Caco-2 (cell line): ENCODE measurements at regions not wholly inside any gene's neighbourhood (a gene's known extent, or its start where the extent isn't known, plus 50 kb on each side); places are given as distances from the start of the nearest gene placed in this dataset.

ENCODE experiments used
- BruUV-seq: library from RNA; stranded (reverse); fragments of 400-500 nt; replicated peaks from 2 replicates; lab custom pipeline; 2021; lab: Mats Ljungman, UMichigan
- CTCF ChIA-PET: fragments of 300-600 bp; sonication (Branson Sonifier 250); formaldehyde crosslinking; loops from one replicate; lab custom pipeline; 2022; ENCODE audit warnings: antibody characterized with exemption; lab: Charles Lee
- POLR2A ChIA-PET: fragments of 300-600 bp; sonication (Branson Sonifier 250); formaldehyde crosslinking; loops from one replicate; lab custom pipeline; 2022; ENCODE audit warnings: antibody characterized with exemption; lab: Charles Lee
- DNase-seq, 2 experiments: peaks; one replicate each; pipeline versions ENCODE4 v3.0.0 to v3.0.0-alpha.2; 2020 to 2022
- H3K27me3 ChIP-seq: replicated peaks from 2 replicates; pipeline ENCODE4 v1.6.0; 2011; ENCODE audit warnings: low read length; ENCODE audit not compliant: control insufficient read depth, insufficient read depth
- H3K36me3 ChIP-seq: 2 replicates; pipeline ENCODE4 v1.5.1; 2011; ENCODE audit warnings: low read length; ENCODE audit not compliant: control insufficient read depth, insufficient read depth
- H3K4me1 ChIP-seq: fragments of 250-450 bp; sonication (Bioruptor Pico); 2 replicates; pipeline ENCODE4 v1.5.1; 2020; ENCODE audit warnings: mild to moderate bottlenecking
- H3K4me3 ChIP-seq: 2 replicates; pipeline ENCODE4 v1.5.1; 2011; ENCODE audit warnings: low read depth, mild to moderate bottlenecking, control low read depth, low read length
- H3K9me3 ChIP-seq: fragments of 250-450 bp; sonication (Bioruptor Pico); 2 replicates; pipeline ENCODE4 v1.5.1; 2020; ENCODE audit warnings: mild to moderate bottlenecking, moderate library complexity
- H3K27ac Mint-ChIP-seq: one replicate; pipeline ENCODE4 v1.8.0; 2022; ENCODE audit warnings: mixed read lengths; ENCODE audit not compliant: unreplicated experiment
- H3K27me3 Mint-ChIP-seq: one replicate; pipeline ENCODE4 v1.8.0; 2022; ENCODE audit warnings: mixed read lengths; ENCODE audit not compliant: insufficient read depth, unreplicated experiment
- H3K36me3 Mint-ChIP-seq: one replicate; pipeline ENCODE4 v1.8.0; 2022; ENCODE audit warnings: mild to moderate bottlenecking, mixed read lengths; ENCODE audit not compliant: insufficient read depth, unreplicated experiment
- H3K4me1 Mint-ChIP-seq: one replicate; pipeline ENCODE4 v1.8.0; 2022; ENCODE audit warnings: low read depth, mixed read lengths; ENCODE audit not compliant: unreplicated experiment
- H3K4me3 Mint-ChIP-seq: one replicate; pipeline ENCODE4 v1.8.0; 2022; ENCODE audit warnings: mild to moderate bottlenecking, moderate library complexity, mixed read lengths; ENCODE audit not compliant: unreplicated experiment
- H3K9me3 Mint-ChIP-seq: one replicate; pipeline ENCODE4 v1.8.0; 2022; ENCODE audit warnings: mixed read lengths; ENCODE audit not compliant: unreplicated experiment
- CTCF ChIP-seq, 2 experiments: fragments of 200-600 bp in 1 of 2; IDR thresholded peaks; 1 replicate in 1 of 2; 2 replicates in 1 of 2; pipeline versions ENCODE4 v1.5.1 to v1.8.0; 2011 to 2022; ENCODE audit warnings: antibody characterized with exemption in 1 of 2, control low read depth in 1 of 2, inconsistent platforms in 1 of 2, low read depth in 1 of 2, low read length in 1 of 2, mild to moderate bottlenecking in 1 of 2, moderate library complexity in 1 of 2; ENCODE audit not compliant: insufficient read depth in 1 of 2, severe bottlenecking in 1 of 2, unreplicated experiment in 1 of 2
- intact Hi-C: fragments of 100-400 bp; cut with micrococcal nuclease; formaldehyde crosslinking; loops from one replicate; pipeline ENCODE4 v1.10.0; 2022; ENCODE audit not compliant: unreplicated experiment

GRCh38 chr12:124111006-124111405 lies 138.0 kb downstream of the ZNF664 start:
- ChIA-PET CTCF (no interaction called here), POLR2A (no interaction called here)
- Histone ChIP-seq H3K4me3 (no peak overlapping the region), H3K36me3 (no peaks in the 10 kb centered on the region), H3K27me3 (no peaks in the 10 kb centered on the region), H3K9me3 (no peaks in the 10 kb centered on the region; the same call in 1 of the 2 replicates), H3K4me1 (0 out of 2 replicates have a peak, but pooled peaks cover 4% of the 10 kb centered on the region)
- no peak for DNase-seq
- no peak overlapping the region for H3K27ac Mint-ChIP-seq
- peaks cover 35% of the 10 kb centered on the region for H3K9me3 Mint-ChIP-seq
- peaks cover 8% of the 10 kb centered on the region for H3K36me3 Mint-ChIP-seq
- intact Hi-C loops = no loop called here
- H3K27me3 Mint-ChIP-seq = no peaks in the 10 kb centered on the region
- peaks cover 7% of the 10 kb centered on the region for H3K4me1 Mint-ChIP-seq
- H3K4me3 Mint-ChIP-seq = no peak overlapping the region
- no peak for TF ChIP-seq CTCF (IDR thresholded peaks at IDR 0.05; ENCODE audit: insufficient read depth in 1 of 2, low read depth in 1 of 2, low read length in 1 of 2, severe bottlenecking in 1 of 2, unreplicated experiment in 1 of 2)
- BruUV-seq = no TSS peak

- no TSS peak for BruUV-seq
- Mint-ChIP-seq H3K9me3 (peaks cover 15% of the 10 kb centered on the region), H3K27ac (no peak overlapping the region), H3K36me3 (no peaks in the 10 kb centered on the region), H3K4me3 (no peak overlapping the region), H3K27me3 (no peaks in the 10 kb centered on the region), H3K4me1 (peaks cover 7% of the 10 kb centered on the region)
- no peak for TF ChIP-seq CTCF (IDR thresholded peaks at IDR 0.05; ENCODE audit: insufficient read depth in 1 of 2, low read depth in 1 of 2, low read length in 1 of 2, severe bottlenecking in 1 of 2, unreplicated experiment in 1 of 2)
- Histone ChIP-seq H3K27me3 (no peaks in the 10 kb centered on the region), H3K4me1 (0 out of 2 replicates have a peak, but pooled peaks cover 4% of the 10 kb centered on the region), H3K4me3 (no peak overlapping the region), H3K36me3 (no peaks in the 10 kb centered on the region), H3K9me3 (no peaks in the 10 kb centered on the region; the same call in 1 of the 2 replicates)
- CTCF ChIA-PET = no interaction called here
- intact Hi-C loops = no loop called here
- POLR2A ChIA-PET = no interaction called here
- no peak for DNase-seq
These were observed 141.3 kb downstream of the ZNF664 start for GRCh38 chr12:124114316-124114715.

- H3K36me3 Mint-ChIP-seq = no peaks in the 10 kb centered on the region
- H3K4me1 Mint-ChIP-seq = no peaks in the 10 kb centered on the region
- POLR2A ChIA-PET = no interaction called here
- DNase-seq = no peak
- H3K27me3 ChIP-seq = no peaks in the 10 kb centered on the region
- no peak overlapping the region for H3K4me3 ChIP-seq
- H3K36me3 ChIP-seq = no peaks in the 10 kb centered on the region
- no peaks in the 10 kb centered on the region for H3K27me3 Mint-ChIP-seq
- intact Hi-C loops = no loop called here
- no TSS peak for BruUV-seq
- H3K9me3 ChIP-seq = no peaks in the 10 kb centered on the region; the same call in 1 of the 2 replicates
- H3K4me1 ChIP-seq = 0 out of 2 replicates have a peak, but pooled peaks cover 3% of the 10 kb centered on the region
- CTCF ChIA-PET = no interaction called here
- H3K4me3 Mint-ChIP-seq = no peak overlapping the region
- no peak for TF ChIP-seq CTCF (IDR thresholded peaks at IDR 0.05; ENCODE audit: insufficient read depth in 1 of 2, low read depth in 1 of 2, low read length in 1 of 2, severe bottlenecking in 1 of 2, unreplicated experiment in 1 of 2)
- no peak overlapping the region for H3K27ac Mint-ChIP-seq
- peaks cover 3% of the 10 kb centered on the region for H3K9me3 Mint-ChIP-seq
These were observed 142.5 kb downstream of the ZNF664 start for GRCh38 chr12:124115496-124115895.
